Neural cell (in vitro differentiated cells): ENCODE measurements at regions not wholly inside any gene's neighbourhood (a gene's known extent, or its start where the extent isn't known, plus 50 kb on each side); places are given as distances from the start of the nearest gene placed in this dataset.
A peak's percentile ranks its signal among the peaks of the same experiment; 100 is the strongest.

Experiments used
- H2AFZ ChIP-seq: fragments of 200-600, 300-800 bp; sonication (generic), shearing (Covaris generic); 2 replicates; pipeline ENCODE4 v1.6.0; 2014; ENCODE audit warnings: low read depth, mild to moderate bottlenecking, antibody characterized with exemption, low read length, moderate library complexity
- H3F3A ChIP-seq: fragments of 200-600 bp; shearing (Covaris generic); 2 replicates; pipeline ENCODE4 v1.6.1; 2016; ENCODE audit warnings: mild to moderate bottlenecking, moderate library complexity, mixed read lengths, antibody characterized with exemption, low read length; ENCODE audit not compliant: insufficient read depth, poor library complexity, severe bottlenecking
- H3K27ac ChIP-seq: fragments of 200-600, 300-800 bp; sonication (generic), shearing (Covaris generic); 2 replicates; pipeline ENCODE4 v1.5.1; 2014; ENCODE audit warnings: mild to moderate bottlenecking, low read length, moderate library complexity
- H3K27me3 ChIP-seq: fragments of 300-800, 200-600 bp; sonication (generic), shearing (Covaris generic); 2 replicates; pipeline ENCODE4 v1.6.0; 2014; ENCODE audit warnings: mild to moderate bottlenecking, low read depth, low read length, moderate library complexity; ENCODE audit not compliant: insufficient read depth
- H3K36me3 ChIP-seq: fragments of 300-800, 200-600 bp; sonication (generic), shearing (Covaris generic); 2 replicates; pipeline ENCODE4 v1.5.1; 2014; ENCODE audit warnings: mild to moderate bottlenecking, antibody characterized with exemption, low read length, moderate library complexity; ENCODE audit not compliant: insufficient read depth
- H3K4me2 ChIP-seq: fragments of 300-800, 200-600 bp; sonication (generic), shearing (Covaris generic); 2 replicates; pipeline ENCODE4 v1.6.0; 2014; ENCODE audit warnings: mild to moderate bottlenecking, low read length
- H3K4me3 ChIP-seq: fragments of 300-800, 200-600 bp; sonication (generic), shearing (Covaris generic); 2 replicates; pipeline ENCODE4 v1.5.1; 2014; ENCODE audit warnings: mild to moderate bottlenecking, low read length, moderate library complexity
- H3K79me2 ChIP-seq: fragments of 200-600 bp; shearing (Covaris generic); replicated peaks from 2 replicates; pipeline ENCODE4 v1.6.0; 2014; ENCODE audit warnings: mild to moderate bottlenecking, low read length, moderate library complexity; ENCODE audit not compliant: insufficient read depth
- H3K9ac ChIP-seq: fragments of 300-800, 200-600 bp; sonication (generic), shearing (Covaris generic); 2 replicates; pipeline ENCODE4 v1.6.1; 2016; ENCODE audit warnings: mild to moderate bottlenecking, low read length, mixed read lengths
- H3K9me2 ChIP-seq: fragments of 200-600 bp; shearing (Covaris generic); 2 replicates; pipeline ENCODE4 v1.6.1; 2016; ENCODE audit warnings: mild to moderate bottlenecking, low read length, mixed read lengths; ENCODE audit not compliant: insufficient read depth
- H3K9me3 ChIP-seq: fragments of 200-600, 300-800 bp; sonication (generic), shearing (Covaris generic); 2 replicates; pipeline ENCODE4 v1.6.1; 2016; ENCODE audit warnings: mild to moderate bottlenecking, mixed run types, low read length, moderate library complexity, mixed read lengths
- H4K20me1 ChIP-seq: fragments of 200-600 bp; shearing (Covaris generic); 2 replicates; pipeline ENCODE4 v1.6.1; 2016; ENCODE audit warnings: mild to moderate bottlenecking, mixed run types; ENCODE audit not compliant: insufficient read depth
- EP300 ChIP-seq: fragments of 450-650 bp; conservative IDR thresholded peaks from 2 replicates; pipeline ENCODE4 v1.6.1; 2014; ENCODE audit warnings: antibody characterized with exemption, mild to moderate bottlenecking, moderate library complexity; ENCODE audit not compliant: poor library complexity, severe bottlenecking
- EZH2 ChIP-seq: fragments of 200-600, 300-800 bp; shearing (Covaris generic), sonication (generic); IDR thresholded peaks from 2 replicates; pipeline ENCODE4 v1.6.1; 2014; ENCODE audit warnings: antibody characterized with exemption, low read length, borderline replicate concordance, mild to moderate bottlenecking; ENCODE audit not compliant: insufficient read depth, poor library complexity, severe bottlenecking
- MXI1 ChIP-seq: fragments of 450-650 bp; conservative IDR thresholded peaks from 2 replicates; pipeline ENCODE4 v1.6.1; 2014; ENCODE audit warnings: antibody characterized with exemption, mild to moderate bottlenecking; ENCODE audit not compliant: poor library complexity, severe bottlenecking
- POLR2AphosphoS5 ChIP-seq: IDR thresholded peaks from 2 replicates; pipeline ENCODE4 v1.6.1; 2012
- RAD21 ChIP-seq: fragments of 450-650 bp; conservative IDR thresholded peaks from 2 replicates; pipeline ENCODE4 v1.6.1; 2014; ENCODE audit warnings: antibody characterized with exemption, mild to moderate bottlenecking, moderate library complexity
- REST ChIP-seq: IDR thresholded peaks from 2 replicates; pipeline ENCODE4 v1.6.1; 2012; ENCODE audit warnings: borderline replicate concordance
- SMC3 ChIP-seq: fragments of 450-650 bp; conservative IDR thresholded peaks from 2 replicates; pipeline ENCODE4 v1.6.1; 2014; ENCODE audit warnings: antibody characterized with exemption, mild to moderate bottlenecking, moderate library complexity; ENCODE audit not compliant: poor library complexity
- TAF1 ChIP-seq: IDR thresholded peaks from 2 replicates; pipeline ENCODE4 v1.6.1; 2012; ENCODE audit warnings: low read depth
- TF ChIP-seq, protein P1 (sequence below): fragments of 450-650 bp; IDR thresholded peaks from 2 replicates; pipeline ENCODE4 v1.5.1; 2014; ENCODE audit warnings: antibody characterized with exemption, mild to moderate bottlenecking, moderate library complexity; ENCODE audit not compliant: poor library complexity, severe bottlenecking

DNA sequence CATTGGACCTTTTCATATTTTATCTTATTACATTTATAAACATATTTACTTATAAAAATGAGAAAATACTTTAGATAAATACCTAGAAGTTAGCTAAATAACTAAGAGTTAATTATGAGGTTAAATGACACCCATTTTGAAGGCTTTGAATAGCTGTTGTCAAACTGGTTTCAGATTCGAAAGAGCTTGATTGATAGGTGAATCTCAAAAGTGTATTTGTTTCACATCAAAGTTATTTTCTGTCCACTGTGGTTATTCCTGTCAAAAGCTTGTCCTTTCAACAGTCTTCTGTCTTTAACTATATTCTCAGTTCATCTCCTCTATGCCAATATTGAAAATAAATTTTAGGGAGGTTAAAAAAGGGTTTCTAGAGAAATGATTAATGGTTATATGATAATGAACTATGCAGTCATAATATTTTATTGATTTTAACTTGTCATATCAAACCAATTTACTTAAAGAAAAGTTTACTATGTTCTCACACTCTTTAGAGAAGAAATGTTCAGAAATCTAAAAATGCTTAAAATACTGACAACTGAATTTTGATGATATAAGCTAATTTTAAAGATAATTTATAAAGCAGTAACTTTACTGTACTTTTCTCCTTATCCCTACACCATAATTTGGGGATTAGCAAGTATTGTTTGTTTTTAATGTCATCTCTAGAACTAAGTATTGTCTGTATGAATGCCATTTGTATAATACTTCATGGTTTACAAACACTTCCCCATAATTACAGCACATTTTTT lies 72.0 kb upstream of the FOXP2 start:
- H3K79me2 ChIP-seq = no peaks in the 10 kb centered on the region
- no peaks in the 10 kb centered on the region for H3K9me3 ChIP-seq
- H3K27ac ChIP-seq = no peak overlapping the region
- no peak overlapping the region for H3K4me3 ChIP-seq
- H3K9me2 ChIP-seq = no peaks in the 10 kb centered on the region
- no peak overlapping the region for H3K9ac ChIP-seq
- H2AFZ ChIP-seq = no peak overlapping the region
- no peaks in the 10 kb centered on the region for H3K36me3 ChIP-seq
- no peaks in the 10 kb centered on the region for H3F3A ChIP-seq
- no peak overlapping the region for H3K4me2 ChIP-seq
- no peaks in the 10 kb centered on the region for H4K20me1 ChIP-seq
- no peak for TF ChIP-seq POLR2AphosphoS5
- no peak for TF ChIP-seq REST
- no peaks in the 10 kb centered on the region for H3K27me3 ChIP-seq

DNA sequence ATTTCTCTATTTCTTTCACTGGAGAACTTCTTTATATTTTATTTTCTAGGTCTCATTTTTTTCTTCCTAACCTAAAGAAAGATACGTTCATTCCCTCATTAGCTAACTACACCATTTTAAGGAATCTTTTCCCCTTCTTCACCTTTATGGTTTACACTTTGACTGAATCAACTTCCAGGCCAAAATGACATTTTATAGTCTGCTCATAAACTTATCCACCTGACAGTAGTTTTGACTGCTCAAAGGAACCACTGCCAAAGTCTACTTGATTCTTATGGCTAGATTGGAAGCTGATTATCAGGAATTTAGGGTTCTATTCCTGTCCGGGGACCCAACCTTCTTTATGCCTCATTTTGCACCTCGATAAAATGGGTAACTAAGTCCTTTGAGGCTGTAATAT lies 73.0 kb upstream of the FOXP2 start:
- H3K36me3 ChIP-seq = no peaks in the 10 kb centered on the region
- H3K27ac ChIP-seq = no peak overlapping the region
- H3K9me2 ChIP-seq = no peaks in the 10 kb centered on the region
- no peak overlapping the region for H3K4me2 ChIP-seq
- H3K79me2 ChIP-seq = no peaks in the 10 kb centered on the region
- no peaks in the 10 kb centered on the region for H3F3A ChIP-seq
- no peaks in the 10 kb centered on the region for H4K20me1 ChIP-seq
- H3K9me3 ChIP-seq = no peaks in the 10 kb centered on the region
- TF ChIP-seq, protein P1, sequence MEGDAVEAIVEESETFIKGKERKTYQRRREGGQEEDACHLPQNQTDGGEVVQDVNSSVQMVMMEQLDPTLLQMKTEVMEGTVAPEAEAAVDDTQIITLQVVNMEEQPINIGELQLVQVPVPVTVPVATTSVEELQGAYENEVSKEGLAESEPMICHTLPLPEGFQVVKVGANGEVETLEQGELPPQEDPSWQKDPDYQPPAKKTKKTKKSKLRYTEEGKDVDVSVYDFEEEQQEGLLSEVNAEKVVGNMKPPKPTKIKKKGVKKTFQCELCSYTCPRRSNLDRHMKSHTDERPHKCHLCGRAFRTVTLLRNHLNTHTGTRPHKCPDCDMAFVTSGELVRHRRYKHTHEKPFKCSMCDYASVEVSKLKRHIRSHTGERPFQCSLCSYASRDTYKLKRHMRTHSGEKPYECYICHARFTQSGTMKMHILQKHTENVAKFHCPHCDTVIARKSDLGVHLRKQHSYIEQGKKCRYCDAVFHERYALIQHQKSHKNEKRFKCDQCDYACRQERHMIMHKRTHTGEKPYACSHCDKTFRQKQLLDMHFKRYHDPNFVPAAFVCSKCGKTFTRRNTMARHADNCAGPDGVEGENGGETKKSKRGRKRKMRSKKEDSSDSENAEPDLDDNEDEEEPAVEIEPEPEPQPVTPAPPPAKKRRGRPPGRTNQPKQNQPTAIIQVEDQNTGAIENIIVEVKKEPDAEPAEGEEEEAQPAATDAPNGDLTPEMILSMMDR = no peak
- no peaks in the 10 kb centered on the region for H3K27me3 ChIP-seq
- no peak overlapping the region for H3K4me3 ChIP-seq
- no peak overlapping the region for H2AFZ ChIP-seq
- H3K9ac ChIP-seq = no peak overlapping the region

GRCh38 chr7:114334989-114335388 lies 79.6 kb upstream of the FOXP2 start:
- peak overlapping the region; percentile 14 for H3K4me2 ChIP-seq
- no peaks in the 10 kb centered on the region for H3K27me3 ChIP-seq
- H2AFZ ChIP-seq = no peak overlapping the region
- no peaks in the 10 kb centered on the region for H3K9me2 ChIP-seq
- no peaks in the 10 kb centered on the region for H3K9me3 ChIP-seq
- no peak overlapping the region for H3K27ac ChIP-seq
- peak; percentile 69 for TF ChIP-seq SMC3
- no peak for TF ChIP-seq TAF1
- TF ChIP-seq EZH2 = no peak
- TF ChIP-seq REST = no peak
- TF ChIP-seq MXI1 = no peak
- TF ChIP-seq, protein P1 = peak; percentile 57
- TF ChIP-seq RAD21 = peak; percentile 67
- no peak for TF ChIP-seq POLR2AphosphoS5
- TF ChIP-seq EP300 = no peak
- H3K9ac ChIP-seq = no peak overlapping the region
- H3K4me3 ChIP-seq = no peak overlapping the region
- H3K36me3 ChIP-seq = no peaks in the 10 kb centered on the region
- H3K79me2 ChIP-seq = no peaks in the 10 kb centered on the region
- H4K20me1 ChIP-seq = no peaks in the 10 kb centered on the region
- no peaks in the 10 kb centered on the region for H3F3A ChIP-seq
